ENCODE measurements at regions not wholly inside any gene's neighbourhood (a gene's known extent, or its start where the extent isn't known, plus 50 kb on each side); places are given as distances from the start of the nearest gene placed in this dataset.
A peak's percentile ranks its signal among the peaks of the same experiment; 100 is the strongest.
"Not testable (repeated sequence)": the region's sequence is repeated elsewhere in the genome, so short reads cannot be mapped to it uniquely, and the experiment has no call there.

- not testable (repeated sequence) for DNase-seq
Observed at GRCh38 chr3:197459571-197459970, 96.2 kb downstream of the BDH1 start.

- no peak for DNase-seq
Observed at GRCh38 chr3:197458906-197459470, 96.8 kb downstream of the BDH1 start.

GRCh38 chr3:197458179-197458707 lies 97.5 kb downstream of the BDH1 start:
- no peak for DNase-seq

GRCh38 chr3:197456261-197457091 lies 99.3 kb downstream of the BDH1 start:
- DNase-seq, result peak; percentile 77 to 92 (median 86)

GRCh38 chr3:197454841-197455240 lies 100.9 kb downstream of the BDH1 start:
- not testable (repeated sequence) for DNase-seq

- peak in 2 of 3 donors; percentile 19 to 37 for DNase-seq
Observed at GRCh38 chr3:197454014-197454413, 101.8 kb downstream of the BDH1 start.

GRCh38 chr3:197450810-197451209 lies 105.0 kb downstream of the BDH1 start:
- no peak for DNase-seq

GRCh38 chr3:197450308-197450707 lies 105.5 kb downstream of the BDH1 start:
- no peak for DNase-seq

GRCh38 chr3:197449181-197449580 lies 106.6 kb downstream of the BDH1 start:
- peak in 1 of 3 donors; percentile 60 for DNase-seq

- not testable (repeated sequence) for DNase-seq
Observed at GRCh38 chr3:197447781-197448180, 108.0 kb downstream of the BDH1 start.

GRCh38 chr3:197447057-197447456 lies 108.7 kb downstream of the BDH1 start:
- DNase-seq, result no peak

GRCh38 chr3:197446700-197447056 lies 109.1 kb downstream of the BDH1 start:
- DNase-seq, result no peak

- no peak for DNase-seq
Observed at GRCh38 chr3:197445896-197446699, 109.7 kb downstream of the BDH1 start.

- no peak for DNase-seq
Observed at GRCh38 chr3:197444793-197445379, 110.9 kb downstream of the BDH1 start.

- DNase-seq, result no peak
Observed at GRCh38 chr3:197443506-197443905, 112.3 kb downstream of the BDH1 start.

GRCh38 chr3:197440717-197441303 lies 115.0 kb downstream of the BDH1 start:
- DNase-seq, result no peak

- no peak for DNase-seq
Observed at GRCh38 chr3:197438906-197439305, 116.9 kb downstream of the BDH1 start.

- DNase-seq, result no peak
Observed at GRCh38 chr3:197435426-197435825, 120.3 kb downstream of the BDH1 start.

- DNase-seq, result no peak
Observed at GRCh38 chr3:197434830-197435229, 120.9 kb downstream of the BDH1 start.

GRCh38 chr3:197432384-197433127 lies 123.2 kb downstream of the BDH1 start:
- DNase-seq, result peak in 2 of 3 donors; percentile 64 to 78

All from muscle of back (tissue), 3 donors.